HG03025 (cell line): ENCODE measurements at regions not wholly inside any gene's neighbourhood (a gene's known extent, or its start where the extent isn't known, plus 50 kb on each side); places are given as distances from the start of the nearest gene placed in this dataset.

ENCODE experiments used
- ATAC-seq: cut with Tn5 transposase; IDR thresholded peaks from one replicate; pipeline ENCODE4 v1.9.1; 2021; ENCODE audit warnings: mild to moderate bottlenecking, moderate library complexity; ENCODE audit not compliant: unreplicated experiment, low FRiP score

DNA sequence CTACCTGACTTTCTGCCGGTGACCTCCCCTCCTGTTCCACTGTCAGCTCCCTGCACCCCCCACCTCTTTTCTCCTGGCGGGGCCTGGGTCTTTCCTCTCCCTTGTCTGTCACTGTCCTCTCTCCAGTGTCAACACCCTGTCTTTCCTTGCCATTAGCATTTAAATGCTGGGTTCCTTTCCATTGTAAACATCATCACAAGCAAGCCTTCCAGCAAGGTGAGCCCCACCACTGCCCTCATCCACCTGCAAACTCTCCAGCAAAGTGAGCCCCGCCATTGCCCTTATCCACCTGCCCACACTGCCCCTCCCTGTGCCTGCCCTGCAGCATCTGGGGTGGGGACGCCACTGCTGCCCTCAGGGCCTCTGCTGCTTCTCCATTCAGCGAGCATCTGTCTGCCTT, 195.0 kb downstream of the ENGASE start:
- no peak for ATAC-seq

DNA sequence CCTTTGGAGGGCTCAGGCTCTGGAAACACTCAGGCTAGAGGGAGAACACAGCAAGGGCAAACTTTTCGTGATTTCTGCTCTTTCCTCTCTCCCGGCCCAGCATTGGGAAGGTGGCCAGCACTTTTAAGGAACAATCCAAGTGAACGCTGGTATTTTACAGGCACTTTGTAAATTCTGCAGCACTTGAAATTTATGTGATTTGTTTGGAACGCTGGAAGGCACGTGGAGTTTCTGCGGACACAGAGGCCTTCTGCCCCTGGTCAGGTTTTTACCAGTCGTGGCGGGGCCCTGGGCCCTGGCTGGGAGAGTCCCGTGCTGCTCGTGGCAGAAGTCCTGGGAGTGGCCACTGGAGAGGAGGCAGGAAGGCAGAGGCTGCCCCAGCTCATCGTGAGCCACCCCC, 188.6 kb downstream of the ENGASE start:
- no peak for ATAC-seq

DNA sequence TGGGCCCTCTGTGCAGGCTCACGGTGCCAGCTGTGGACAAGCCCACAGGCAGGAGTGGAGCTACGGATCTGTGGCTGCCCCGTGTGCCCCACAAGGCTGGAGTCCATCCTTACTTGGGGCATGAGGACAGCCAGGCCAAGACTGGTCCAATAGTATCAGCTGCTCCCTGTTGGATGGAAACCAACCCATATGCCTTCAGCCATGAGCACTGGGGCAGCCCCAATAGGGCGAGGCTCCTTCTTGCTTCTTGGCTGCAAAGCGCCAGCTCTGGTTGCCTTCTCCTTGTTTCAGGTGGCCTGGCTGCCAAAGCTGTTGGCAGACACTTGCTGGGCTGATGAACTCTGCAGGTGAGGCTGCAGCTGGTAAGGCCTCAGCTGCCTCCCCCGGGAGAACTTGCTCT, 188.0 kb downstream of the ENGASE start:
- no peak for ATAC-seq

DNA sequence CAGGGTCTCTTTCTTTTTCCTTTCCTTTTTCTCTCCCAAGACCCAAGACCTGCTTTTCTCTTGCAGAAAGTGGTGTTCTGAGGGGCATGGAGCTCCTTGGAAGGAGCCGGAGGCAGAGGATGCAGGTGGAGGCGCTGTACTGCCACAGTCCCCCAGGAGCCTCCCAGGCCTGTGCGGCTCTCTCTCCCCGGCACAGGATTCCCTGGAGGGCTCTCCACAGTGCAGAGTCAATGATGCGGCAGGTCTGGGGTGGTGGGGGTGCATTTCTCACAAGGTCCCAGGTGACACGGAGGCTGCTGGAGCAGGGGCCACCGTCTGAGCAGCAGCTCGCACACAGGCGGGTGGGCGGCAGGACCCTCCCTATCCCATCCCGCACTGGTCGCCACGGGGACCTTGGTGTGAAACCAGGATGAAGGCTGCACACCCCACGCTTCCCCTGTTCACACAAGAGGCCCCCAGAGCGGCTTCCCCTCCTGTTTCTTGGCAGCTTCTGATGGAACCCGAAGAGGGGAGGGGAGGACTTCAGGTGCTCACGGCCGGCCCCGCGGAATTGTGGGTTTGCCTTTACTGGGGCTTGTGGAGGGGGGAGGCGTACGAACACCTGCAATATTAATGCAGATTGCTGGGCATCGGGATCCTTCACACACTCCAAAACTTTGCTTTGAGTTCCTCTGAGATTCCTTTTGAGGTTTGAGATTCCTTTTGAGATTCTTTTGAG, 186.9 kb downstream of the ENGASE start:
- no peak for ATAC-seq

DNA sequence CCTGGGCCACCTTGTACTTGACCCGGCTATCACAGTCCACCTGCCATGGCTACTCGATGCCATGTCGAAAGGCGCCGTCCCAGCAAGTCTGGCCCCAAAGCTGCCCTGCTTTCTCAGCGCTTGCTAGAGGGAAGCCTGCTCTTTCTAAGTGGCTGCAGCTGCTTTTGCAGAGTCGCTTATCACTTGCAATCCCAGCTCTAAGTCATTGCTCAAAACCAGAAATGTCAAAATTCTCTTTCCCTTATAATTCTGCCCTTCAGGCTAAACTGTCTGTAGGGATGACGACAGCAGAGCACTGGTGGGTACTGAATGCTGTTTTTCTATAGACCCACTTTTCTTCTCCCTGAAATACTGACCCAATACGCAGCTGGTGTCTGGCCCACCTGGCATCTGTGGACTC, 184.2 kb downstream of the ENGASE start:
- ATAC-seq: no peak

DNA sequence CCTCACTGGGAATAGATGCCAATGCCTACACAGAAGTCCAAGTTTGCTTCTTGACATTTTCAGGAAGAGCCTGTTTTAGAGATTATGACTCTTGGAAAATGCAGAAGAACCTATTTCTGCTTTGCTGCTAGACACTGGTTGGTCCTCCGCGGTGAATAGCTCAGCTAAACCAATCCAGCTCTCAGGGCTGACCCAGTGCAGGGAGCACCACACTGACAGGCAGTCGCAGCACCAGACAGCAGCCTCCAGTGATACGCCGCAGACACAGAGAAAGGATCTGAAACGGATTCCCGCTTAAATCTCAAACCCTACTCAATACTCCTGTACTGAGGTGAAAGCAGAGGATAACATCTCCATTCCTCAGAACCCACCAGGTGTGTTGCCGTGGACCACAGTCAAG, 183.4 kb downstream of the ENGASE start:
- ATAC-seq: no peak

DNA sequence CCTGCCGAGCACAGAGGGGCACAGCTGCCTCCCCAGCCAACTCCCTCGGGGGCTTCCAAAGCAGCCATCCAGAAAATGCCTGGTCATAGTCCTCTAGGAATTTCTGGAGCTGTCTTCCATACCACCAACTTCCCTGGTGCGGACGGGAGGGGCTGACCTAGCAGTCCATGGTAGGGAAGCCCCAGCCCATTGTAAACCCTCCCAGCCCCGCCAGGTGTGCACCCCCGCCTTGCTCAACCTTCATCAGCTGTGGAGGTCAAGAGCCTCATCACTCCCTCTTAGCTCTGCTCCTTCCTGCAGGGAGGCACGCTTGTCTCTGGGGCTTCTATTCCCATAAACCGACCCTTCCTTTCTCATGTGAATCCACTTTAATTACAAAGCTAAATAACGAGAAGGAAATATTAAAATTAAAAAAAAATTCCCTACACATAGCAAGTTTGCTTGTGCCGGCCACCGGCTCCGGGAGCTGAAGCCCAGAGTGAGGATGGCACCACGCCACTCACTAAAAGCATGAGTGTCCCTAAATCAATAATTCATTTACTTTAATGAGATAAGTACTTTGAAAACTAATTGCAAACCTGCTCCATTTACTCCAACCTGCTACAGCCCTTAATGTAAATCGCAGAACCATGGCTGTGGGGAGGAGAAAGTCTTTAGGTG, 181.4 kb downstream of the ENGASE start:
- no peak for ATAC-seq

DNA sequence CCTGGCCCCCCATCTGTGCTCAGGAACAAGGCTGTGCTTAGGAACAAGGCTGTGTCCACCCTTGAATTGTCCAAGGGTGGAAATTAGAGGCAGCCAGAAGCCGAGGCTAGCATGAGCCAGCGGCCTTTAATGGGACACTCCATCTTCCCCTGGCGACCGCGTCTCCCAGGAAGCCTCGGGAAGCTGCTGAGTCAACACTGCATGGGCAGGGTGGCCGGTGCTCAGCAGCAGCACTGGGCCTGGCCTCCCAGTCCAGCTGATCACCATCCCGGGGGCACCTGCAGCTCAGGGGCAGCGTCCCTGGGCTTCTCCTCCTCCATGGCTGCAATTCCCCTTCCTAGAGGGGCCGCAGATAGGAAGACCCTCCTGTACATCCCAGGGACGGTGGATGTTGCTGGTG, 180.8 kb downstream of the ENGASE start:
- ATAC-seq: no peak

DNA sequence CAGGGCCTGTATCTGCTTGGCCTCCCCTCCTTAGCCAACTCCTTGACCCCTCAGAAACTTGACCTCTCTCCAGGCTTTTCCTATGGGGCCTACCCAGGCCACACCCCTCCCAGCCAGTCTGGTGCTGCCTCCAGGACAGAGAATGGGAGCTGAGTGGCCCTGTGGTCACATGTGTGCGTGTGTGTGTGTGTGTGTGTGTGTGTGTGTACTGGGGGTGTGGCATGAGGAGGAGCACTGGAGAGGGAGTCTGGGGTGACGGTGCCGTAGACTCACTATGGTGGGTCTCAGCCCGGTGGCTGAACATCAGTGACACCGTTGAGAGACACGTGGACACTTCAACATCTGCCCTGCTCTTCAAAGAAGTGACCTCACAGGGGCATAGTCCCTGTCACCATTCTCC, 180.4 kb downstream of the ENGASE start:
- no peak for ATAC-seq

DNA sequence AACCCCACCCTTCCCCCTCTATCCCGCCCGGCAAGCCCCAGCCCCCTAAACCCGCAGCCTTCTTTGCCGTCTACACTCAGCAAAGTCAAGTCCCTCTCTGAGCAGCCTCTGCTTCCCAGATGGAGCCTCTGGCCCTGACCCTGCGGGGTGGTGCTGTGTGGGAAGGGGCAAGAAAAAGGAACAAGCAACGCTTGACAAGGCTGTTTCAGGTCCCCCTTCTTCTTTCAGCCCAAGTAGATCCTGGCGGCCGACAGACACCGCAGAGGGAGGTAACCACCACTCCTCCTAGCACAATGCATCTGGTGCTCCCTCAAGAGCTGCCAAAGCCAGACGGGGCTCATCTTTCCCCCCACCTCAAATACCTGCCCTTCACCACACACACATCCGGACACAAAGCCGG, 178.3 kb downstream of the ENGASE start:
- no peak for ATAC-seq

DNA sequence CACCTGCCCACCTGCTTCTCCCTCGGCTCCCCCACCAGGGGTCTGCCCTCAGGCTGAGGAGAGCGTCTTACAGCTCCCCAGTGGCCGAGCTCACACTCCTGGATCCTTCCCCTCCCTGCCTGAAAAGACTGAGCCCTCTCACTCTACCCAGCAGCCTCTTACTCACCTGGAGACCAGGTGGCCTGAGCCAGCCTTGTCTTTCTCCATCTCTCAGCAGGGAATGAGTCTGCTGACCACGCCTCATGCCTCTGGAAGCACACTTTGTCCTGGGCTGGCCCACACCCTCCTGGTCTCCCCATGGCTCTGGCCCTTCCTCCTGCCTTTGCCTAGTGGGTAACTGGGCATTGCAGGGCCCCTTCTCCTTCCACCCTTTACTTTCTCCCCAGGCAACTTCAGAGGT, 177.2 kb downstream of the ENGASE start:
- ATAC-seq: no peak

DNA sequence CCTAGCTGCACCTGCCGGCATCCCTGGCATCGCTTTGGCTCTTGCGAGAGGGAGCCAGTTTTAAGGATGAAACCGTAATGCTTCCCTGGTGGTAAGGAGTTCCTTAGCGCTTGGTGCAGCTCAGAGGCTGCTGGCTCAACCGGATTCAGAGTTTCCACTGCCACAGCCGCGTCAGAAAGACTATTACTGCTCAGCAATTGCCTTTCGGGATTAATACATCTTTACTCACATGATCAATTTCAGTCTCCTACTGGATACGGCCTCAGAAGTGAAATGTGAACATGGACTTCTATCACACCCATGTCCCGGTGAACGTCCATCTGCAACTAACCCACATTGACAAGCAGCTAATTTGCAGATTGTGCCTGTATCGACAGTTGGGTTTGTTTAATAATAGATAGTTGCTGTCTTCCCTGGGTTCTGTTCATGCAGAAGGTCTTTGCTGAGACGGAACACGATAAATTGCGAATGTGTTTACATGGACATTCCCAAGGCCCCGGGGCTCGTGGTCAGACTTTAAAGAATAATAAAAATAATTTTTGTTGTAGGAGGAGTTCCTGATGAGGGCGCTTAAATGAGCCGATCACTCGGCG, 175.4 kb downstream of the ENGASE start:
- ATAC-seq: no peak

DNA sequence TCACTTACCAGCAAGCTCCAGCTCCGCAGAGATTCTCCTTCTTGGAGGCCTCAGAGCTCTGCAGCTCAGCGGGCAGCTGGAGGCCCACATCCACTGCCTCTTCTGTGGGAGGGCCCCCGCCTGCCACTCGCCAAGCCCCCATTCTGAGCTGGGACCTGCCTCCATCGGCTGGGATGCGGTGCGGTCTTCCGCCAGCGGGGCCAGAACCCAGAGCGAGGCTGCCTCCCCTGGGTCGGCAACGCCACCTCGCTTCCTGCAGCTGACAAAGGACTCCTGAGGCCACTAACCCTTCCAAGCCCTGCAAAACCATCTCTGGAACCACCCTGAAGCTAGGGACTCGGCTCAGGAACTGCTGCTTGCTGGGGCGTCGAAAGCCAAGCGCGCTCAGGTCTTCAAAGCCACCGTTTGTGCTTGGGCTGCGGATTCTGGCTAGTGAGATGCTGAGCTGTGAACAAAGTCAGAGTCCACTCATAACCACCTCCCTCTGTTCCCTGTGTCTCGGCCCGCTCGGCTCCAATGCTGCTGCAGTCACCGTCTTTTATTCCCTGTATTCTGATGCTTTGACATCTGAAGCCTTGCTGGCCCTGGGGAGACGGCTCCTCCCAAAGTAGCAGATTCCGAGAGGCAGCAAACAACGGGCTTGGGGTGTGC, 174.3 kb downstream of the ENGASE start:
- no peak for ATAC-seq

DNA sequence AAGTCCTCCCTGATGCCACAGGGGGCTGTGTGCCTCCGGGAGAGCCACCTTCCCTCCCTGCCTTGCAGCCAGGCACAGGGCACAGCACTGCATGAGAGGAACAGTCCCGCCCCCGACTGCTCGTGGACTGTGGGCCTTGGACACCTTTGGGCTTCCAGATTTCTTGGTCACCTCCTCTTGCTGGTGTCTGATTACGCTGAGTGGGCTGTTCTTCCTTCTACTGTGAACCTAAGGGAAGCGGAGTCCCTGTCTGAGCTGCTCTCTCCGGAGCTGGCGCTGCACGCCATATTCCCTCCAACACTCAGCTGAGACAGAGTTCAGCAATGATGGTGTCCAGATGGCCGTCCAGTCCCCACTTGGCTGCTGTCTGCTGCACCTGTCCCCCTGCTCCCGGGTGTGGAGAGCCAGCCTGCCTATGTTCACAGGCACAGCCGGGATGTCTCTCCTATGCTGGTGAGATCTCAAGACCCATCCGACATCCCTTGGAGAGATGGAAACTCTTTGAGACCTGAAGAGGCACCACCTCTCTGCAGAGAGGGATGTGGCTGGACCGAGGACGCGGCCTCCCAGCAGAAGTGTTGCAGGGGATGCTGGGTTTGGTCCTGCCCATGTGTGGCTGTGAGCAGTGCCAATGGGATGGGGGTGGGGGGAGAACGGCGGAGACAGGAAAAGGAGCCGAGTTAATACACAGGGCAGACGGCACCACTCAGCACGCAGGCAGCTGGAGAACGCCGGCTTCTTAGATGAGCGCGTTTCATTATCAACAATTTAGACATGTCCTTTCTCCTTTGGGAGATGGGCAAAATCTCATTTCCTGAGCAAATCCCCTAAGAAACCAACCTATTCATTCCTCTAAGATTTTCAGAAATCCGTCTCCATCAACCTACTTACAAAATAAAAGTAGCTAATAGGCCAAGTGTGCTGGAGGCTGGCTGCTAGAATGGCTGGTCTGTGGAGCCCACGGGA, 171.9 kb downstream of the ENGASE start:
- ATAC-seq: no peak

DNA sequence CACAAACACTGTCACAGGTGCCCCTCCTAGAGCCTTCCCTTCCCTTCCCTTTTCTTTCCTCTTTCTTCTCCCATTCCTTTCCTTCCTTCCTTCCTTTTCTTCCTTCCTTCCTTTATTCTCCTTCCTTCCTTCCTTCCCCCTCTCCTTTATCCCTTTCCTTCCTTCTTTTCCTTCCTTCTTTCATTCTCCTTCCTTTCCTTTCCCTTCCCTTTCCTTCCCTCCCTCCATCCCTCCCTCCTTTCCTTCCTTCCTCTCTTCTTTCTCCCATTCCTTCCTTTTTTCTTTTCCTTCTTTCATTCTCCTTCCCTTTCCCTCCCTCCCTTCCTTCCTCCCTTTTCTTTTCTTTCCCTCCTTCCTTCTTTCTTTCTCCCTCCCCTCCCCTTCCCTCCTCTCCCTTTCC, 170.0 kb downstream of the ENGASE start:
- no peak for ATAC-seq

DNA sequence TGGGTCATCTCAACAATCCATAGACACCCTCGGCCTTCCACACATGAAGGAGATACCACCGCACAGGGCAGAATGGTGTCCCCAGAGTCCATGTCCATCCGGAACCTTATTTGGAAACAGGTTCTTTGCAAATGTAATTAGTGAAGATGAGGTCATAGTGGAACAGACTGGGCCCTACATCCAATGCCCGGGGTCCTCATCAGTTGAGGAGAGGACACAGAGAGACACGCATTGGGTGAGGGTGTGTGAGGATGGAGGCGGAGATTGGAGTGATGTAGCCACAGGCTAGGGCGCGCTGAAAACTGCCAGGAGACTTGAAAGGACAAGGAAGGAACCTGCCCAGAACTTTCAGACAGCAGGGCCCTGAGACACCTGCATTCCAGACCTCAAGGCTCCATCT, 169.4 kb downstream of the ENGASE start:
- no peak for ATAC-seq

DNA sequence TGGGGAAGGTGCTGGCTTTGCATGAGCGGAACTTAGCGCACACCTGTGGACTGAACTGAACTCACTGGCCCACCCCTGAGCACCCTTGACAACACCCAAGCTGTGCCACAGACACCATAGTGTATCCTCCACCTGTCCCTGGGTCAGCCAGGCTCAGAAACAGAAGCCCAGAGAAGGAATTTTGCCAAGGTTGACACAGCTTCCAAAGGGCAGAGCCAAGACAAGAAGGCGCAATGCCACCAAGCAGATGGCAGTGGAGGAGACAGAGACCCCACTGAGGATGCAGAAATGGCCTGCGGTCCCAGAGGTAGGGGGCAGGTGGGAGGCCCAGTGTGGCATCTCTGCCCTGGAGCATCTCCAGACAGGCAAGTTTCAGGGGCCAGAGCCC, 169.0 kb downstream of the ENGASE start:
- ATAC-seq: no peak

DNA sequence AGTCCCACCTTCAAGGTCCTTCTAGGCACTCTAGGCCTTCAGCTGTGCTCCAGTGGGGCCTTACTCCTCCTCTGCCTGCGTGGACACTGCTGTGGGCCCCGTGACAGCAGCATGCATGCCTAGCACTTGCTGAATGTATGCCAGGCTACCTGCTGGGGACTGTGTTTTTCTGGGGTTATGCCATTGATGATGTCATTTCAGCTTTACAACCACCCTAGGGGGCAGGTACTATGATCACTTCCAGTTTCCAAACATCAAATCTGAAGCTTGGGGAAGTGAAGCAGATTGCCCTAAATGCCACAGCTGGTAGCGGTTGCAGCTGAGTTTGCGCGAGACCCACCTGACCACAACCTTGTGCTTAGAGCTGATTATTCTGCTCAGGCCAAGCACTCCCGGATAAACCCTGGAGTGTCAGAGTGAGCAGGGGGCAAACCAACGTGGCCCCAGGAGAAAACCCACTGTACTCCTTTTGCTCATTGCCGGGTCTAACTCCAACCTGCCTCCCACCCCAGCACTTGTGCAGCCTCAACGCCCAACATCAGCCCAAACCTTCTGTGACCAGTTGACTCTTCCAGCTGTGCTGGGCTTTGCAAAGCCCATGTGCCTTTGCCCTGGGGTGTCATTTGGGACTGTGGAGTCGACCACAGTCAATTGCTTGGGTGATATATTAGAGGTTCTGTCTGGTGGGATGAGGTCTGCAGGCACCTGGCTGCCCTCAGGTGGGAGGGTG, 168.4 kb downstream of the ENGASE start:
- no peak for ATAC-seq

DNA sequence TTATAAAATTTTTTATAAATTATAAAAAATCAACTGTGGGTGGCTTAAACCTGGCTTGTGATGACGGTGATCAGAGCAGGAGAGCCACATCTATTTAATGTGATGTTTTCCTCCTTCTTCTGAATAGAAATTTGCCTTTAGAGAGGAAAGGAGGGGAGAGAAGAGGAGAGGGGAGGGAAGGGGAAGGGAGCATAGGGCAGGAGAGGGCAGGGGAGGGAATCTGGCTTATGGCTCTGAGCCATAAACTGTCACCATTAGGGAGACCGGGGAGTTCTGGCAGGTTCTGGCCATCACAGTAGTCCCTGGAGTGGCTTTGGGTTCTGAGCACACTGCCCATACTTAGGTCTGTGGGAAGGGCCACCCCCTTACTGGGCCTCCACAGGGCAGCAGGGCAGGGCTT, 167.8 kb downstream of the ENGASE start:
- no peak for ATAC-seq

DNA sequence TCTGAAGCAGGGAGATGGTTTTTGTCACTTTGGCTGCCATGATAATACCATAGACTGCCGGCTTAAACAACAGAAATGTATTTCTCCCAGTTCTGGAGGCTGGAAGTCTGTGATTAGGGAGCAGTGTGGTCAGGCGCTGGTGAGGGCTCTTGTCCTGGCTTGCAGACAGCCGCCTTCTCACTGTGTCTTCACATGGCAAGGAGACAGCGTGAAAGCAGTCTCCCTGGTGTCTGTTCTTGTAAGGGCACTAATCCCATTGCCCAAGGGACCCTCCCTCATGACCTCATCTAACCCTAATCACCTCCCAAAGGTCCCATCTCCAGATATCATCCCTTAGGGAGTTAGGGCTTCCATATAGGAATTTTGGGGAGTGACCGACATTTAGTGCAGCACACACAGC, 167.0 kb downstream of the ENGASE start:
- ATAC-seq: no peak
